B cell (primary cell): ENCODE measurements at regions not wholly inside any gene's neighbourhood (a gene's known extent, or its start where the extent isn't known, plus 50 kb on each side); places are given as distances from the start of the nearest gene placed in this dataset.

Experiments
- ATAC-seq: fragments of 200-7000 bp; cut with Tn5 transposase; one replicate; pipeline ENCODE4 v1.10.0; 2021; ENCODE audit warnings: low read depth, mild to moderate bottlenecking, moderate number of reproducible peaks, moderate library complexity
- CTCF ChIA-PET: fragments of 350-600 bp; sonication (Branson Sonifier 250); formaldehyde crosslinking; loops from one replicate; lab custom pipeline; 2021; ENCODE audit warnings: antibody characterized with exemption, inconsistent platforms; lab: Charles Lee
- POLR2A ChIA-PET: fragments of 350-600 bp; sonication (Branson Sonifier 250); formaldehyde crosslinking; loops from one replicate; lab custom pipeline; 2021; ENCODE audit warnings: antibody characterized with exemption; lab: Charles Lee
- DNase-seq: peaks from one replicate; pipeline ENCODE4 v3.0.0; 2013
- H2AFZ ChIP-seq: 2 replicates; pipeline ENCODE4 v1.6.1; 2012; ENCODE audit warnings: mild to moderate bottlenecking, low read depth, low read length; ENCODE audit not compliant: insufficient read depth, poor library complexity, severe bottlenecking
- H3K27ac ChIP-seq, 2 donors: 1 replicate in 1 of 2; 2 replicates in 1 of 2; pipeline ENCODE4 v1.5.1; 2012 to 2013; ENCODE audit warnings: low read length in 2 of 2, mild to moderate bottlenecking in 2 of 2, moderate library complexity in 1 of 2
- H3K27me3 ChIP-seq, 4 experiments: fragments of 200-600 bp in 1 of 4; sonication (generic) in 1 of 4; replicated peaks in 1 of 4; 1 replicate in 2 of 4; 2 replicates in 2 of 4; pipeline versions ENCODE4 v1.6.1 to v1.7.0; 2013 to 2016; ENCODE audit warnings: low read length in 3 of 4, mild to moderate bottlenecking in 2 of 4, mixed read lengths in 1 of 4, moderate library complexity in 1 of 4; ENCODE audit not compliant: insufficient read depth in 4 of 4, control insufficient read depth in 3 of 4; ENCODE audit errors: control extremely low read depth in 1 of 4
- H3K36me3 ChIP-seq, 2 experiments: replicated peaks in 1 of 2; 1 replicate in 1 of 2; 2 replicates in 1 of 2; pipeline versions ENCODE4 v1.6.1 to v1.7.1; 2013; ENCODE audit warnings: low read length in 1 of 2; ENCODE audit not compliant: insufficient read depth in 2 of 2, control insufficient read depth in 1 of 2; ENCODE audit errors: control extremely low read depth in 1 of 2, extremely low read depth in 1 of 2
- H3K4me1 ChIP-seq, 2 donors: fragments of 200-600 bp in 1 of 2; sonication (generic) in 1 of 2; 1 replicate in 1 of 2; 2 replicates in 1 of 2; pipeline versions ENCODE4 v1.5.1 to v1.6.1; 2013 to 2017; ENCODE audit warnings: low read length in 2 of 2; ENCODE audit not compliant: control insufficient read depth in 2 of 2, insufficient read depth in 2 of 2
- H3K4me2 ChIP-seq: replicated peaks from 2 replicates; pipeline ENCODE3; 2012; ENCODE audit warnings: mild to moderate bottlenecking, low read depth, low read length; ENCODE audit not compliant: poor library complexity, severe bottlenecking
- H3K4me3 ChIP-seq, 5 experiments: fragments of 200-600 bp in 1 of 5; sonication (generic) in 1 of 5; 1 replicate in 3 of 5; 2 replicates in 2 of 5; pipeline versions ENCODE4 v1.5.1 to v1.7.0; 2011 to 2016; ENCODE audit warnings: low read length in 4 of 5, mild to moderate bottlenecking in 4 of 5, low read depth in 2 of 5, control low read depth in 1 of 5, moderate library complexity in 1 of 5; ENCODE audit not compliant: insufficient read depth in 1 of 5; ENCODE audit errors: control extremely low read depth in 1 of 5, extremely low read depth in 1 of 5
- H3K79me2 ChIP-seq: fragments of 200-600 bp; sonication (generic); one replicate; pipeline ENCODE4 v1.6.0; 2016; ENCODE audit warnings: low read length; ENCODE audit not compliant: control insufficient read depth, insufficient read depth
- H3K9ac ChIP-seq: fragments of 200-600 bp; sonication (generic); 2 replicates; pipeline ENCODE4 v1.6.1; 2017; ENCODE audit warnings: mild to moderate bottlenecking, low read length, moderate library complexity
- H3K9me3 ChIP-seq, 3 donors: one replicate each; pipeline versions ENCODE4 v1.6.1 to v1.7.1; 2013; ENCODE audit warnings: low read length in 2 of 3; ENCODE audit not compliant: control insufficient read depth in 2 of 3, insufficient read depth in 1 of 3; ENCODE audit errors: control extremely low read depth in 1 of 3
- H4K20me1 ChIP-seq: 2 replicates; pipeline ENCODE4 v1.6.0; 2012; ENCODE audit warnings: mild to moderate bottlenecking, low read length; ENCODE audit not compliant: insufficient read depth, control insufficient read depth, poor library complexity, severe bottlenecking
- H3K27ac Mint-ChIP-seq: one replicate; pipeline ENCODE4 v1.8.0; 2021; ENCODE audit warnings: mixed read lengths
- H3K27me3 Mint-ChIP-seq: one replicate; pipeline ENCODE4 v1.8.0; 2021; ENCODE audit warnings: mixed read lengths
- H3K4me1 Mint-ChIP-seq: one replicate; pipeline ENCODE4 v1.8.0; 2021; ENCODE audit warnings: mixed read lengths
- H3K4me3 Mint-ChIP-seq: one replicate; pipeline ENCODE4 v1.8.0; 2021; ENCODE audit warnings: mixed read lengths
- H3K9me3 Mint-ChIP-seq: one replicate; pipeline ENCODE4 v1.8.0; 2022; ENCODE audit warnings: mixed read lengths; ENCODE audit not compliant: insufficient read depth
- CTCF ChIP-seq: fragments of 200-600 bp; IDR thresholded peaks from one replicate; pipeline ENCODE4 v1.8.0; 2022; ENCODE audit warnings: antibody characterized with exemption, mild to moderate bottlenecking
- EZH2 ChIP-seq: IDR thresholded peaks from 2 replicates; pipeline ENCODE4 v1.6.1; 2012; ENCODE audit warnings: borderline replicate concordance, low read depth, mild to moderate bottlenecking, moderate library complexity, low read length; ENCODE audit not compliant: insufficient read depth, poor library complexity, severe bottlenecking
- WGBS: methylation state at CpG from one replicate; pipeline ENCODE4 v1.1.5; 2013; ENCODE audit warnings: missing lambda C conversion rate; ENCODE audit not compliant: insufficient coverage; 5-methylcytosine and 5-hydroxymethylcytosine counted together
- intact Hi-C: fragments of 100-400 bp; cut with micrococcal nuclease; formaldehyde crosslinking; loops from one replicate; pipeline ENCODE4 v1.10.0; 2022

- H3K9me3 Mint-ChIP-seq, result no peaks in the 10 kb centered on the region
Measured at GRCh38 chr5:74420947-74421346, 219.6 kb downstream of the ENC1 start.

GRCh38 chr5:74420220-74420619, 220.3 kb downstream of the ENC1 start:
- no peaks in the 10 kb centered on the region for H3K9me3 ChIP-seq
- no peak overlapping the region for H3K9ac ChIP-seq
- H3K36me3 ChIP-seq, result no peaks in the 10 kb centered on the region
- H3K4me2 ChIP-seq, result no peak overlapping the region
- H3K27me3 Mint-ChIP-seq, result peaks cover 41% of the 10 kb centered on the region
- no peaks in the 10 kb centered on the region for H3K79me2 ChIP-seq
- 55% methylated on average over 2 of the region's 3 CpGs for WGBS
- TF ChIP-seq CTCF (no peak), EZH2 (no peak)
- H3K27me3 ChIP-seq, result no peaks in the 10 kb centered on the region
- no peaks in the 10 kb centered on the region for H3K4me1 ChIP-seq
- no peaks in the 10 kb centered on the region for H4K20me1 ChIP-seq
- no peak for ATAC-seq
- no peak for DNase-seq
- ChIA-PET POLR2A (no interaction called here), CTCF (no interaction called here)
- intact Hi-C loops, result no loop called here
- H3K9me3 Mint-ChIP-seq, result no peaks in the 10 kb centered on the region
- no peak overlapping the region for H3K27ac ChIP-seq
- no peak overlapping the region for H3K27ac Mint-ChIP-seq
- H3K4me3 Mint-ChIP-seq, result no peak overlapping the region
- H3K4me3 ChIP-seq, result no peak overlapping the region
- H2AFZ ChIP-seq, result no peak overlapping the region
- no peaks in the 10 kb centered on the region for H3K4me1 Mint-ChIP-seq

More at GRCh38 chr5:74420947-74421346, 219.6 kb downstream of the ENC1 start:
- no peak overlapping the region for H2AFZ ChIP-seq
- no peak for ATAC-seq
- ChIA-PET CTCF (no interaction called here), POLR2A (no interaction called here)
- no peak overlapping the region for H3K4me3 ChIP-seq
- H3K27me3 ChIP-seq, result no peaks in the 10 kb centered on the region
- no peaks in the 10 kb centered on the region for H3K79me2 ChIP-seq
- WGBS, result 83% methylated on average over 1 of the region's 1 CpG
- no peaks in the 10 kb centered on the region for H3K9me3 ChIP-seq
- no peak for TF ChIP-seq CTCF
- no peak for TF ChIP-seq EZH2
- Mint-ChIP-seq H3K4me1 (no peaks in the 10 kb centered on the region), H3K27me3 (peaks cover 40% of the 10 kb centered on the region), H3K4me3 (no peak overlapping the region), H3K27ac (no peak overlapping the region)
- no peak overlapping the region for H3K4me2 ChIP-seq
- DNase-seq, result no peak
- H3K27ac ChIP-seq, result no peak overlapping the region
- H3K36me3 ChIP-seq, result no peaks in the 10 kb centered on the region
- no peaks in the 10 kb centered on the region for H4K20me1 ChIP-seq
- H3K9ac ChIP-seq, result no peak overlapping the region
- intact Hi-C loops, result no loop called here
- H3K4me1 ChIP-seq, result no peaks in the 10 kb centered on the region
